NCI-H2171 treated with DMSO at 0.1 percent for 48 hours (cell line): ENCODE measurements at regions not wholly inside any gene's neighbourhood (a gene's known extent, or its start where the extent isn't known, plus 50 kb on each side); places are given as distances from the start of the nearest gene placed in this dataset.
A peak's percentile ranks its signal among the peaks of the same experiment; 100 is the strongest.
"Not testable (repeated sequence)": the region's sequence is repeated elsewhere in the genome, so short reads cannot be mapped to it uniquely, and the experiment has no call there.

Source experiments
- DNase-seq: peaks from one replicate; lab custom pipeline; 2025; lab: John Stamatoyannopoulos, UW

GRCh38 chr9:31232485-31232884 lies 1152.0 kb upstream of the ACO1 start:
- DNase-seq: no peak

GRCh38 chr9:31236344-31236743 lies 1148.1 kb upstream of the ACO1 start:
- DNase-seq: no peak

- DNase-seq: no peak
These were observed 1141.1 kb upstream of the ACO1 start for GRCh38 chr9:31243386-31243785.

GRCh38 chr9:31248156-31248555 lies 1136.3 kb upstream of the ACO1 start:
- no peak for DNase-seq

GRCh38 chr9:31251386-31251785 lies 1133.1 kb upstream of the ACO1 start:
- DNase-seq: no peak

- no peak for DNase-seq
These were observed 1130.4 kb upstream of the ACO1 start for GRCh38 chr9:31253800-31254762.

GRCh38 chr9:31255211-31255610 lies 1129.2 kb upstream of the ACO1 start:
- DNase-seq: no peak

GRCh38 chr9:31259824-31260223 lies 1124.6 kb upstream of the ACO1 start:
- DNase-seq: no peak

GRCh38 chr9:31272456-31273295 lies 1111.8 kb upstream of the ACO1 start:
- no peak for DNase-seq

- no peak for DNase-seq
These were observed 1109.0 kb upstream of the ACO1 start for GRCh38 chr9:31275419-31275818.

GRCh38 chr9:31290731-31291130 lies 1093.7 kb upstream of the ACO1 start:
- no peak for DNase-seq

- DNase-seq: peak; percentile 1
These were observed 1081.6 kb upstream of the ACO1 start for GRCh38 chr9:31302620-31303418.

- no peak for DNase-seq
These were observed 1079.9 kb upstream of the ACO1 start for GRCh38 chr9:31304576-31304975.

GRCh38 chr9:31314241-31314640 lies 1070.2 kb upstream of the ACO1 start:
- DNase-seq: no peak

GRCh38 chr9:31320494-31320893 lies 1063.9 kb upstream of the ACO1 start:
- no peak for DNase-seq

GRCh38 chr9:31321256-31321655 lies 1063.2 kb upstream of the ACO1 start:
- DNase-seq: no peak

GRCh38 chr9:31321686-31322085 lies 1062.8 kb upstream of the ACO1 start:
- DNase-seq: no peak

- DNase-seq: no peak
These were observed 1060.6 kb upstream of the ACO1 start for GRCh38 chr9:31323726-31324444.

GRCh38 chr9:31325778-31326177 lies 1058.7 kb upstream of the ACO1 start:
- no peak for DNase-seq

- DNase-seq: not testable (repeated sequence)
These were observed 1057.6 kb upstream of the ACO1 start for GRCh38 chr9:31326883-31327282.

GRCh38 chr9:31334837-31335528 lies 1049.5 kb upstream of the ACO1 start:
- DNase-seq: no peak
